Kidney (tissue), 13 donors: ENCODE measurements at regions not wholly inside any gene's neighbourhood (a gene's known extent, or its start where the extent isn't known, plus 50 kb on each side); places are given as distances from the start of the nearest gene placed in this dataset.

Source experiments
- DNase-seq, 5 donors: peaks; one replicate each; pipeline ENCODE4 v3.0.0-alpha.2; 2013 to 2020
- FAIRE-seq: peaks from 2 replicates; lab custom pipeline; 2012; peaks lifted over from hg19 to GRCh38; lab: Jason Lieb, UNC
- H3K27ac ChIP-seq, 2 donors: one replicate each; pipeline ENCODE4 v1.7.0; 2013; ENCODE audit warnings: low read depth in 2 of 2, low read length in 2 of 2, inconsistent platforms in 1 of 2
- H3K27me3 ChIP-seq: one replicate; pipeline ENCODE4 v1.7.1; 2013; ENCODE audit warnings: low read length, inconsistent platforms; ENCODE audit not compliant: control insufficient read depth, insufficient read depth
- H3K36me3 ChIP-seq, 3 donors: one replicate each; pipeline versions ENCODE4 v1.7.0 to v1.7.1; 2013; ENCODE audit warnings: low read length in 3 of 3, control low read depth in 1 of 3, inconsistent platforms in 1 of 3; ENCODE audit not compliant: insufficient read depth in 3 of 3, control insufficient read depth in 2 of 3
- H3K4me1 ChIP-seq, 3 donors: one replicate each; pipeline versions ENCODE4 v1.7.0 to v1.7.1; 2013; ENCODE audit warnings: low read length in 3 of 3, inconsistent platforms in 1 of 3, low read depth in 1 of 3; ENCODE audit not compliant: control insufficient read depth in 2 of 3, insufficient read depth in 2 of 3
- H3K4me3 ChIP-seq, 3 donors: one replicate each; pipeline versions ENCODE4 v1.7.0 to v1.8.1; 2013; ENCODE audit warnings: low read length in 3 of 3, control low read depth in 1 of 3, inconsistent platforms in 1 of 3
- H3K9ac ChIP-seq, 3 donors: one replicate each; pipeline versions ENCODE4 v1.7.0 to v1.7.1; 2013; ENCODE audit warnings: low read length in 3 of 3, control low read depth in 1 of 3, inconsistent platforms in 1 of 3
- H3K9me3 ChIP-seq, 3 donors: one replicate each; pipeline versions ENCODE4 v1.7.0 to v1.7.1; 2013; ENCODE audit warnings: low read length in 3 of 3, control low read depth in 1 of 3, inconsistent platforms in 1 of 3; ENCODE audit not compliant: control insufficient read depth in 2 of 3, insufficient read depth in 1 of 3
- intact Hi-C: fragments of 100-400 bp; cut with DNase I; formaldehyde crosslinking; loops from one replicate; pipeline ENCODE4 v1.11.1; 2022
- TF ChIP-seq, protein P1 (sequence below): IDR thresholded peaks from 3 replicates; pipeline ENCODE4 v1.5.1; 2012; ENCODE audit warnings: mild to moderate bottlenecking, moderate library complexity, borderline replicate concordance; ENCODE audit not compliant: insufficient read depth; ENCODE audit errors: extremely low read depth
- donor health status: control.
- donor health status: control.
- donor health status: control.
- donor health status: control.
- donor health status: control.
- donor health status: DM: yes; HTN: yes; CAD: no.
- donor health status: Normal renal cell carcinoma (clear cell type).

DNA sequence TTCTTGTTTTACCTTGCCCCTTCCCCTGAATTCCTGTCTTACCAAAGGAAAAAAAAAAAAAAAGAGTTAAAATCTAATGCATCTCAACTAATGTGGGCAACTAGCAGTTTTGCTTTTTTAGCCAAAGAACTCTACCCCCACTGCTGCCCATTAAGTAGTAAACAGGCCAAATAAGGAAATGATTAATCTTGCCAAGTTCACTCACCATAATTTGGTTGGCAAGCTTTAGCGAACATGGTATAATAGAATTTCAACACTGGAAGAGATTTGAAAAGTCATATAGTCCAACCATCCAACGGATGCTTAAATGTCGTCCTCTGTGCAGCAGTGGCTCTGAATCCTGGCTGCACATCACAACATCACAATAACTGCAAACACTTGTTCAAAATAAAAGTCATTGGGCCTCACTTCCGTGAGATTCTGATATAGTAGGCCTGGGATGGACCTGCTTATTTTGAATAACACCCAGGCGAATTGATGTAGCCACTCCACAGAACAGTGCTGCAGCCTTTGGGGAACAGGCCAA is 142.0 kb upstream of the UBE2E1 start:
- Histone ChIP-seq H3K36me3 (no peaks in the 10 kb centered on the region), H3K27me3 (no peaks in the 10 kb centered on the region), H3K9ac (no peak overlapping the region), H3K4me3 (no peak overlapping the region), H3K27ac (no peak overlapping the region), H3K9me3 (no peaks in the 10 kb centered on the region), H3K4me1 (no peaks in the 10 kb centered on the region)
- FAIRE-seq (no peak), DNase-seq (no peak)
- intact Hi-C loops, result no loop called here
- TF ChIP-seq, protein P1, sequence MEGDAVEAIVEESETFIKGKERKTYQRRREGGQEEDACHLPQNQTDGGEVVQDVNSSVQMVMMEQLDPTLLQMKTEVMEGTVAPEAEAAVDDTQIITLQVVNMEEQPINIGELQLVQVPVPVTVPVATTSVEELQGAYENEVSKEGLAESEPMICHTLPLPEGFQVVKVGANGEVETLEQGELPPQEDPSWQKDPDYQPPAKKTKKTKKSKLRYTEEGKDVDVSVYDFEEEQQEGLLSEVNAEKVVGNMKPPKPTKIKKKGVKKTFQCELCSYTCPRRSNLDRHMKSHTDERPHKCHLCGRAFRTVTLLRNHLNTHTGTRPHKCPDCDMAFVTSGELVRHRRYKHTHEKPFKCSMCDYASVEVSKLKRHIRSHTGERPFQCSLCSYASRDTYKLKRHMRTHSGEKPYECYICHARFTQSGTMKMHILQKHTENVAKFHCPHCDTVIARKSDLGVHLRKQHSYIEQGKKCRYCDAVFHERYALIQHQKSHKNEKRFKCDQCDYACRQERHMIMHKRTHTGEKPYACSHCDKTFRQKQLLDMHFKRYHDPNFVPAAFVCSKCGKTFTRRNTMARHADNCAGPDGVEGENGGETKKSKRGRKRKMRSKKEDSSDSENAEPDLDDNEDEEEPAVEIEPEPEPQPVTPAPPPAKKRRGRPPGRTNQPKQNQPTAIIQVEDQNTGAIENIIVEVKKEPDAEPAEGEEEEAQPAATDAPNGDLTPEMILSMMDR, result no peak

DNA sequence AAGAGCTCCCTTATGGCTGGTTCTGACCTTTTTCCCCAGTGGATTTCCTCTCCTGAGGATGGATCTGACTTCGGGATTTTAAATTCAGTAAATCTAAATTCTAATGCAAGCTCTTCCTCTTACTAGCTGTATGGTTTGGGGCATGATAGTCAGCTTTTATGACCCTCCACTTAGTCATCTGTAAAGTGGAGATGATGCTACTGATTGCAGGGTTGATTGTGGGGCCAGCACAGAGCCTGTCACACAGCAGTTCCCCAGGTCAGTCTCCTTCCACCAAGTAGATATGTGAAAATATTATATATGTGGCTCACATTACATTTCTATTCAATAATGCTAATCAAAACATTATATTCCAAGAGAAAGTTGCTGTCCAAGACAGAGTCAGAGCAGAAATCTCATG is 141.3 kb upstream of the UBE2E1 start:
- TF ChIP-seq, protein P1, result no peak
- no peak for FAIRE-seq

DNA sequence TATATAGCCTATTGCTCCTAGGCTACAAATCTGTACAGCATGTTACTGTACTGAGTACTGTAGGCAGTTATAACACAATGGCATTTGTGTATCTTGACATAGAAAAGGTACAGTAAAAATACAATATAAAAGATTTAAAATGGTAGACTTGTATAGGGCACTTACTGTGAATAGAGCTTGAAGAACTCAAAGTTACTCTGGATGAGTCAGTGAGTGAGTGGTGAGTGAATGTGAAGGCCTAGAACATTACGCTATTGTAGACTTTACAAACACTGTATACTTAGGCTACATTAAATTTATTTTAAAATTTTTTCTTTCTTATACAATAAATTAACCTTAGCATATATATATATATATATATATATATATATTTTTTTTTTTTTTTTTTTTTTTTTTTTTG is 140.0 kb upstream of the UBE2E1 start:
- H3K4me3 ChIP-seq, result no peak overlapping the region

More for the DNA sequence above, 141.3 kb upstream of the UBE2E1 start:
- intact Hi-C loops, result no loop called here
- Histone ChIP-seq H3K4me3 (no peak overlapping the region), H3K27ac (no peak overlapping the region), H3K9me3 (no peaks in the 10 kb centered on the region), H3K27me3 (no peaks in the 10 kb centered on the region), H3K36me3 (no peaks in the 10 kb centered on the region), H3K4me1 (no peaks in the 10 kb centered on the region), H3K9ac (no peak overlapping the region)
- DNase-seq, result no peak

More for the DNA sequence above, 140.0 kb upstream of the UBE2E1 start:
- Histone ChIP-seq H3K27ac (no peak overlapping the region), H3K9ac (no peak overlapping the region), H3K4me1 (no peaks in the 10 kb centered on the region), H3K9me3 (no peaks in the 10 kb centered on the region), H3K27me3 (no peaks in the 10 kb centered on the region), H3K36me3 (no peaks in the 10 kb centered on the region)
- TF ChIP-seq, protein P1, result no peak
- FAIRE-seq, result no peak
- no peak for DNase-seq
- intact Hi-C loops, result no loop called here
